Mesothelial cell of epicardium (in vitro differentiated cells): ENCODE measurements at regions not wholly inside any gene's neighbourhood (a gene's known extent, or its start where the extent isn't known, plus 50 kb on each side); places are given as distances from the start of the nearest gene placed in this dataset.

Experiments
- DNase-seq, 2 experiments: peaks; one replicate each; pipeline ENCODE4 v3.0.0; 2021; ENCODE audit warnings: low spot score in 2 of 2; ENCODE audit not compliant: unreplicated experiment in 2 of 2
- H3K27ac Mint-ChIP-seq: 2 replicates; pipeline ENCODE4 v1.8.0; 2021; ENCODE audit warnings: mixed read lengths
- H3K27me3 Mint-ChIP-seq: 2 replicates; pipeline ENCODE4 v1.8.0; 2021; ENCODE audit warnings: low read depth, mixed read lengths
- H3K36me3 Mint-ChIP-seq: 2 replicates; pipeline ENCODE4 v1.8.0; 2021; ENCODE audit warnings: mixed read lengths
- H3K4me1 Mint-ChIP-seq: 2 replicates; pipeline ENCODE4 v1.8.0; 2021; ENCODE audit warnings: mixed read lengths
- H3K4me3 Mint-ChIP-seq: 2 replicates; pipeline ENCODE4 v1.8.0; 2021; ENCODE audit warnings: mild to moderate bottlenecking, moderate library complexity, mixed read lengths
- H3K9me3 Mint-ChIP-seq: 2 replicates; pipeline ENCODE4 v1.8.0; 2021; ENCODE audit warnings: mixed read lengths
- CTCF ChIP-seq: fragments of 200-600 bp; sonication (generic); IDR thresholded peaks from one replicate; pipeline ENCODE4 v1.5.0; 2021; ENCODE audit warnings: antibody characterized with exemption; ENCODE audit not compliant: unreplicated experiment

GRCh38 chr2:45256173-45256866 is 247.1 kb upstream of the SIX2 start:
- Mint-ChIP-seq H3K36me3 (no peaks in the 10 kb centered on the region), H3K4me3 (no peak overlapping the region), H3K27me3 (peaks cover under 1% of the 10 kb centered on the region), H3K4me1 (peaks cover 31% of the 10 kb centered on the region), H3K27ac (no peak overlapping the region), H3K9me3 (peaks cover 6% of the 10 kb centered on the region)
- no peak for TF ChIP-seq CTCF
- no peak for DNase-seq

- TF ChIP-seq CTCF: no peak
- H3K9me3 Mint-ChIP-seq: peaks cover 6% of the 10 kb centered on the region
- DNase-seq: no peak
- H3K27ac Mint-ChIP-seq: no peak overlapping the region
- H3K36me3 Mint-ChIP-seq: no peaks in the 10 kb centered on the region
- H3K4me3 Mint-ChIP-seq: no peak overlapping the region
- H3K27me3 Mint-ChIP-seq: no peaks in the 10 kb centered on the region
- H3K4me1 Mint-ChIP-seq: peaks cover 25% of the 10 kb centered on the region
These were observed 246.3 kb upstream of the SIX2 start for GRCh38 chr2:45255563-45255962.

- Mint-ChIP-seq H3K27ac (no peak overlapping the region), H3K4me1 (peaks cover 12% of the 10 kb centered on the region), H3K36me3 (no peaks in the 10 kb centered on the region), H3K4me3 (no peak overlapping the region), H3K27me3 (no peaks in the 10 kb centered on the region), H3K9me3 (peaks cover 6% of the 10 kb centered on the region)
- no peak for TF ChIP-seq CTCF
- no peak for DNase-seq
These were observed 244.8 kb upstream of the SIX2 start for GRCh38 chr2:45254025-45254424.

DNA sequence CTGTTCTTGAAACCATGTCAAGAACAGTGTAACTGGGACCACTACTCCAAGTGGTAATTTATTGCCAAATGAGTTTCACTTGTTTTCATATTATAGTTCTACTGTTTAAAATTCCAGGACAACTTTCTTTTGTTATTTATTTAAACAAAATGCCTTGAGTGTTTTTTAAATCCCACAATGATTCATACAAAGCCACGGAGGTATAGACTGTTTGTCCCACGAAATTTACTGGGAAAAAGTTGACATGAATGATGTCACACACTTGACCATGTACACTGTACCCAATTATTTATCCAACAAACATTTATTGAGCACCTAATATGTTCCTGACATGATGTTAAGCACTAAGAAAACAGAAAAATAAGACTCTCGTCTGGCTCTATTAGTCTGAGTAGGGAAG is 243.9 kb upstream of the SIX2 start:
- Mint-ChIP-seq H3K27me3 (no peaks in the 10 kb centered on the region), H3K4me1 (peaks cover 7% of the 10 kb centered on the region)

GRCh38 chr2:45250176-45250575 is 240.9 kb upstream of the SIX2 start:
- TF ChIP-seq CTCF: no peak
- Mint-ChIP-seq H3K27me3 (no peaks in the 10 kb centered on the region), H3K27ac (no peak overlapping the region), H3K36me3 (no peaks in the 10 kb centered on the region), H3K4me1 (peaks cover 2% of the 10 kb centered on the region), H3K9me3 (peaks cover 9% of the 10 kb centered on the region), H3K4me3 (no peak overlapping the region)
- no peak for DNase-seq

More for the DNA sequence above, 243.9 kb upstream of the SIX2 start:
- H3K9me3 Mint-ChIP-seq: peaks cover 6% of the 10 kb centered on the region
- no peak overlapping the region for H3K27ac Mint-ChIP-seq
- no peaks in the 10 kb centered on the region for H3K36me3 Mint-ChIP-seq
- no peak for TF ChIP-seq CTCF
- no peak overlapping the region for H3K4me3 Mint-ChIP-seq
- no peak for DNase-seq
